Superior temporal gyrus (tissue), 1 donor: ENCODE measurements at regions not wholly inside any gene's neighbourhood (a gene's known extent, or its start where the extent isn't known, plus 50 kb on each side); places are given as distances from the start of the nearest gene placed in this dataset.
A peak's percentile ranks its signal among the peaks of the same experiment; 100 is the strongest.
"Not testable (repeated sequence)": the region's sequence is repeated elsewhere in the genome, so short reads cannot be mapped to it uniquely, and the experiment has no call there.

ENCODE experiments used
- DNase-seq: peaks from one replicate; pipeline ENCODE4 v3.0.0-alpha.2; 2016; ENCODE audit errors: extremely low spot score

GRCh38 chr14:36411951-36412350, 91.5 kb upstream of the MBIP start:
- DNase-seq: not testable (repeated sequence)

- no peak for DNase-seq
These were observed 88.0 kb upstream of the MBIP start for GRCh38 chr14:36408388-36408787.

GRCh38 chr14:36405589-36406274, 85.3 kb upstream of the MBIP start:
- no peak for DNase-seq

GRCh38 chr14:36402867-36403266, 82.4 kb upstream of the MBIP start:
- no peak for DNase-seq

GRCh38 chr14:36398463-36399291, 78.2 kb upstream of the MBIP start:
- no peak for DNase-seq

- no peak for DNase-seq
These were observed 76.9 kb upstream of the MBIP start for GRCh38 chr14:36397357-36397756.

GRCh38 chr14:36396798-36397197, 76.4 kb upstream of the MBIP start:
- no peak for DNase-seq

GRCh38 chr14:36394593-36394992, 74.2 kb upstream of the MBIP start:
- no peak for DNase-seq

GRCh38 chr14:36390718-36391117, 70.3 kb upstream of the MBIP start:
- DNase-seq: no peak

- DNase-seq: peak; percentile 40
These were observed 63.5 kb upstream of the MBIP start for GRCh38 chr14:36383767-36384431.

GRCh38 chr14:36373982-36374673, 53.7 kb upstream of the MBIP start:
- DNase-seq: peak; percentile 88
